Suprapubic skin (tissue), 4 donors: ENCODE measurements at regions not wholly inside any gene's neighbourhood (a gene's known extent, or its start where the extent isn't known, plus 50 kb on each side); places are given as distances from the start of the nearest gene placed in this dataset.

Experiments used
- CTCF ChIP-seq, 2 donors: fragments of 200-600 bp in 1 of 2; fragments of 450-650 bp in 1 of 2; sonication (generic) in 1 of 2; IDR thresholded peaks; one replicate each; pipeline ENCODE4 v1.5.1; 2016 to 2019; ENCODE audit warnings: antibody characterized with exemption in 2 of 2, mild to moderate bottlenecking in 1 of 2, moderate library complexity in 1 of 2
- EP300 ChIP-seq: sonication (generic); formaldehyde crosslinking; IDR thresholded peaks from one replicate; pipeline ENCODE4 v1.6.1; 2017; ENCODE audit warnings: antibody characterized with exemption
- POLR2A ChIP-seq, 2 donors: fragments of 450-650 bp; IDR thresholded peaks; one replicate each; pipeline ENCODE4 v1.6.1; 2017; ENCODE audit warnings: antibody characterized with exemption in 2 of 2, mild to moderate bottlenecking in 2 of 2, moderate library complexity in 2 of 2
- POLR2AphosphoS5 ChIP-seq, 3 donors: sonication (generic); formaldehyde crosslinking; IDR thresholded peaks; one replicate each; pipeline ENCODE4 v1.6.1; 2017; ENCODE audit warnings: antibody characterized with exemption in 3 of 3

GRCh38 chr9:21550392-21550791 is 68.3 kb upstream of the IFNE start:
- TF ChIP-seq POLR2AphosphoS5 (IDR thresholded peaks at IDR 0.05) (no peak), POLR2A (IDR thresholded peaks at IDR 0.05) (no peak), CTCF (IDR thresholded peaks at IDR 0.05) (no peak), EP300 (no peak)
